Rectal smooth muscle tissue (tissue), 1 donor: ENCODE measurements at regions not wholly inside any gene's neighbourhood (a gene's known extent, or its start where the extent isn't known, plus 50 kb on each side); places are given as distances from the start of the nearest gene placed in this dataset.
"Not testable (repeated sequence)": the region's sequence is repeated elsewhere in the genome, so short reads cannot be mapped to it uniquely, and the experiment has no call there.

Experiments used
- H3K27ac ChIP-seq: one replicate; pipeline ENCODE4 v1.7.0; 2013; ENCODE audit warnings: low read depth, low read length, inconsistent platforms
- H3K27me3 ChIP-seq: one replicate; pipeline ENCODE4 v1.7.0; 2013; ENCODE audit warnings: low read length; ENCODE audit not compliant: control insufficient read depth, insufficient read depth
- H3K36me3 ChIP-seq: one replicate; pipeline ENCODE4 v1.7.0; 2013; ENCODE audit warnings: low read length; ENCODE audit not compliant: control insufficient read depth, insufficient read depth
- H3K4me1 ChIP-seq: one replicate; pipeline ENCODE4 v1.7.0; 2013; ENCODE audit warnings: low read length; ENCODE audit not compliant: control insufficient read depth, insufficient read depth
- H3K4me3 ChIP-seq: one replicate; pipeline ENCODE4 v1.7.0; 2013; ENCODE audit warnings: low read length
- H3K9ac ChIP-seq: one replicate; pipeline ENCODE4 v1.7.0; 2013; ENCODE audit warnings: low read length

DNA sequence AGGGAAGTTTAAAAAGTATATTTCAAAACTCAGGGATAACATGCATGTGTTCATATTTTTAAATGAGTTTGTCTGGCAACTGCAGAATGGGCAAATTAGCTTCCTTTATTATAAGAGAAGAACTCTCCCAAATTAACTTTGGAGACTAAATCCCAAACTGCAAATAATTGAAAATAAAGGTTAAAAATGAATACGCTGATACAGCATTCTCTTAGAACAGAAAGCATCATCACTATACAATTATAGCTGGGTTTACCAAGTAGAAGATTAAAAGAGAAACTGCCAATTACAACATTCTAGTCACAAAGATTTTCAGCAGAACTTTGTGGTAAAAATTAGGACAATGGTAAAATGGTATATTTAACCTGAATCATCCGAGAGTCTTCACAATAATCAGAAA lies 73.3 kb downstream of the OLFM4 start:
- H3K4me1 ChIP-seq: no peaks in the 10 kb centered on the region
- no peak overlapping the region for H3K27ac ChIP-seq

DNA sequence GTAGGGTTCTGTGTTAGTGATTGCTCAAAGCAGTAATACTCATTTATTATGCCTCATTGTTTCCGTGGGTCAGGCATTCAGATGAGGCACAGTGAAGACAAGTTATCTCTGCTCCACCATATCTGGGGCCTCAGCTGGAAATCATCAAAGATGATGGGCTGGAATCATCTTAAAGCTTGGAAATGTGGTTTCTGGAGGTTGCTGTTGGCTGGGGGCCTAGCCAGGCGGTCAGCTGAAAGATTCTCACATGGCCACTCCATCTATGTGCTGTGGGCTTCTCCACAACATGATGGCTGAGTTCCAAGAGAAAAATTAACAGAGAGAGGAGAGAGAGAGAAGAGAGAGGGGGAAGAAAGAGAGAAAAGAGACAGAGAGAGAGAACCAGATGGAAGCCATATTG lies 75.5 kb downstream of the OLFM4 start:
- Histone ChIP-seq H3K4me1 (no peaks in the 10 kb centered on the region), H3K4me3 (no peak overlapping the region), H3K27me3 (no peaks in the 10 kb centered on the region), H3K27ac (no peak overlapping the region), H3K9ac (no peak overlapping the region), H3K36me3 (no peaks in the 10 kb centered on the region)

More for the DNA sequence above, 73.3 kb downstream of the OLFM4 start:
- H3K36me3 ChIP-seq: no peaks in the 10 kb centered on the region
- no peak overlapping the region for H3K9ac ChIP-seq
- no peaks in the 10 kb centered on the region for H3K27me3 ChIP-seq
- no peak overlapping the region for H3K4me3 ChIP-seq

DNA sequence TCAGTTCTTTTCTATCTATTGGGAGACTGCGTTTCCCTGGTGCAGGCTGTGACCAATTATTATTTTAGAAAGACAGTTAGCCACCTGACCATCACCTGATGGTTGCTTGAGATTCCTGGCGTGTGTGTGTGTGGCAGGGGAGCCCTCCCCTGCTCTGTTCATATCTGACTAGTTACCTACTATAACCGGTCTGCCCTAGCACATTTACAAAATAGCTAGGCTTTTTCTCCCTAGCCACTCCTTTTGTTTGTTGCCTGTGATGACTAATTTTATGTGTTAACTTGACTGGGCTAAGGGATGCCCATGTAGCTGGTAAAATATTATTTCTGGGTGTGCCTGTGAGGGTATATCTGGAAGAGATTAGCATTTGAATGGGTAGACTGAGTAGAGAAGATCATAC lies 76.9 kb downstream of the OLFM4 start:
- no peaks in the 10 kb centered on the region for H3K4me1 ChIP-seq
- H3K27me3 ChIP-seq: no peaks in the 10 kb centered on the region
- H3K9ac ChIP-seq: no peak overlapping the region

DNA sequence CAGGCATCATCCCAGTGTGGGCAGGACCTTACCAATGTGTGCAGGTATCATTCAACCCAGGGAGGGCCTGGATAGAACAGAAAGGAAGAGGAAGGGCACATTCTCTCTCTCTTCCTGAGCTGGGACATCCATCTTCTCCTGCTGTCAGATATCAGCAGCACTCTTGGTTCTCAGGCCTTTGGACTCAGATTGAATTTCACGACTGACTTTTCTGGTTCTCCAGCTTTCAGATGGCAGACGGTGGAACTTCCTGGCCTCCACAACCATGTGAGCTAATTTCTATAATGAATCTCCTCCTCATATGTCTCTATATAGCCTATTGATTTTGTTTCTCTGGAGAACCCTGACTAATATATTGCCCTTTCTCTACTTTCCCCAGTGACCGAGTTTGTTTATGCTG lies 77.3 kb downstream of the OLFM4 start:
- Histone ChIP-seq H3K4me1 (no peaks in the 10 kb centered on the region), H3K36me3 (no peaks in the 10 kb centered on the region), H3K27ac (no peak overlapping the region), H3K27me3 (no peaks in the 10 kb centered on the region), H3K9ac (no peak overlapping the region), H3K4me3 (no peak overlapping the region)

More for the DNA sequence above, 76.9 kb downstream of the OLFM4 start:
- no peak overlapping the region for H3K4me3 ChIP-seq
- H3K27ac ChIP-seq: no peak overlapping the region
- H3K36me3 ChIP-seq: no peaks in the 10 kb centered on the region

DNA sequence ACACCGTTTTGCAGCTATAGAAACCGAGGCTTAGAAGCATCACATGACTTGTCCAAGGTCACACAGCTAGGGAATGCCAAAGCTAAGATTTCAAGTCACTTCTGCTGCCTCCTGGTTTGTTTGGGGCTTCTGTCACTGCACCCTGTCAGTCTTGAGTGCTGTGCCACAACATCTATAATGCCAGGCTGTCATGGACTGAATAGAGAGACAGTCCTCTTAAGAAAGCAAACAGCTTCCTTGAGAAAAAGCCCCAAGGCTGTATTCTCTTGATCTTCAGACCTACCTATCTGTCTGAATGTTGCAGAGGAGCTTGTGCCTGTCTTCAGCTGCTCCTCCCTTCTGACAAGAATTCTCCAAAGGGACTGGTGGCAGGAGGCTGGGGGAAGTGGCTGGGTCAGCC lies 81.6 kb downstream of the OLFM4 start:
- Histone ChIP-seq H3K4me3 (no peak overlapping the region), H3K36me3 (no peaks in the 10 kb centered on the region), H3K9ac (no peak overlapping the region), H3K4me1 (no peaks in the 10 kb centered on the region), H3K27ac (no peak overlapping the region), H3K27me3 (no peaks in the 10 kb centered on the region)

DNA sequence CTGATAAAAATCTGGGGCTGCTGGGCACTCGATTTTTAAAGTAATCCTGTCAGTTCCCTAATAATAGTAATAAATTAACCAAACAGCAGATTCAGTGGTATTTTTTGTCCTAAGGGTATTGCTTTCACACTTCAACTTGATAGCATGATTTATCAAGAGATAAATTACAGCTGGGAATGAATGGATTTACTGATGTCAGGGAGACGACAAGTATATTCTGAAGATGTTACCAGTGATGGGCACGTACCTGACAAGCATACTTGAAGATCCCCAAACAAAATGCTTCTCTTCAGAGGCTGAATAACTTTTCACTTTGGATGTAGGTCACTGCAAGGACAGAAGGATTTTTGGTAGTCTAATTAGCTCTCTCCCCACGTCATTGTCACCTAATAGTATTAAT lies 82.0 kb downstream of the OLFM4 start:
- Histone ChIP-seq H3K36me3 (no peaks in the 10 kb centered on the region), H3K27me3 (no peaks in the 10 kb centered on the region), H3K9ac (no peak overlapping the region), H3K4me3 (no peak overlapping the region), H3K27ac (no peak overlapping the region), H3K4me1 (no peaks in the 10 kb centered on the region)

DNA sequence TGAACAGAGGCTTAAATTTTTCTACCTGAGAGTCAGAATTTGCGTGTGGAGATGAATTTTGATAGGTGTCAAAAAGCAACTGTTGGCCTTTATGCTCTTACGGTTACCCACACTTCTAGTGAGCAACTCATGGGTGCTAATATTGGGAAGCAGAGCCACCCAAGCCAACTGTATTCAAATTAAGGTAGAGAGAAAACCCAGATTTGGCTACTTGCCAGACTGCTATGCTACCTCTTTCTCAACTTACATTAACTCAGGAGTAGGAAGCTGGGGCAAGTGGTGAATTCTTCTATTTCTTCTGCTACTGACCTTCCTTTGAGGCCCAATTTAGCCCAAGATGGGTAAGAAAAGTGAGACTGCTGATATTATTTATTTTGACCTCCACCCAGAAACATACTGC lies 83.9 kb downstream of the OLFM4 start:
- H3K27ac ChIP-seq: no peak overlapping the region
- no peaks in the 10 kb centered on the region for H3K36me3 ChIP-seq
- H3K4me3 ChIP-seq: no peak overlapping the region
- H3K4me1 ChIP-seq: no peaks in the 10 kb centered on the region
- no peak overlapping the region for H3K9ac ChIP-seq
- H3K27me3 ChIP-seq: no peaks in the 10 kb centered on the region

DNA sequence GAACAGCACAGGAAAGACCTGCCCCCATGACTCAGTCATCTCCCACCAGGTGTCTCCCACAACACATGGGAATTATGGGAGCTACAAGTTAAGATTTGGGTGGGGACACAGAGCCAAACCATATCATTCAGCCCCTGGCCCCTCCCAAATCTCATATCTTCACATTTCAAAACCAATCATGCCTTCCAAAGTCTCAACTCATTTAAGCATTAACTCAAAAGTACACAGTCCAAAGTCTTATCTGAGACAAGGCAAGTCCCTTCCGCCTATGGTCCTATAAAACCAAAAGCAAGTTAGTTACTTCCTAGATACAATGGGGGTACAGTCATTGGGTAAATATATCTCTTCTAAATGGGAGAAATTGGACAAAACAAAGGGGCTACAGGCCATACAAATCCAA lies 88.4 kb downstream of the OLFM4 start:
- H3K27ac ChIP-seq, H3K4me1 ChIP-seq, H3K9ac ChIP-seq, H3K4me3 ChIP-seq, H3K36me3 ChIP-seq, H3K27me3 ChIP-seq: not testable (repeated sequence)

DNA sequence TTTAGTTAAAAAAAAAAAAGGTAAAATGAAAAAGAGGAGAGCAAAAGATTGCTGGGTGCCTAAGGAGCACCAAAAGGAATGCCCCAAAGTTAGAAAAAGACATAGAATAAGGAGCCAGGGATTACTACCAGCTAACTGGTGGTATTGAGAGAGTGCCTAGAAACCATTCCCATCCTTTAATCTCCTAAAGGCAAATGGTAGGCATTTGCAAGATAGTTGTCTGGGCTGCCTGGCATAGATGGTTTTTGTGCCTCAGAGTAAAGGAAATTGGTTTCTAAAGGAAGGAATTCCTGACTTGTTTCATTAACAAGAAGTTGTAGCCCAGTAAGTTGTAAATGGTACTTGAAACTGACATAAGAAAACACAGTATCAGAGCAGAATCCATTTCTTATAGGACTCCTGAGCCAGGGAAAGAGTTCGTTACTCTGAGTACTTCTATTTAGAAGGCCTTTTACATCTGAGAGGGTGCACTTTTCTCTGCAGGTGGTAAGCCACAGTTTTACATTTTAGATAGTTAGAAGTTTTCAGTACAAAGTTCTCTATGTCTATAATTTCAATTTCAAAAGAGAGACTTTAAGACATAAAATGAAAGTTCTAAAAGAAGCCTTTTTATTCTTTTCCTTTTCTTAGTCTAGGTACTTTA lies 92.6 kb downstream of the OLFM4 start:
- no peaks in the 10 kb centered on the region for H3K4me1 ChIP-seq
- no peaks in the 10 kb centered on the region for H3K36me3 ChIP-seq
- no peaks in the 10 kb centered on the region for H3K27me3 ChIP-seq
- H3K4me3 ChIP-seq: no peak overlapping the region
- no peak overlapping the region for H3K27ac ChIP-seq
- H3K9ac ChIP-seq: no peak overlapping the region

DNA sequence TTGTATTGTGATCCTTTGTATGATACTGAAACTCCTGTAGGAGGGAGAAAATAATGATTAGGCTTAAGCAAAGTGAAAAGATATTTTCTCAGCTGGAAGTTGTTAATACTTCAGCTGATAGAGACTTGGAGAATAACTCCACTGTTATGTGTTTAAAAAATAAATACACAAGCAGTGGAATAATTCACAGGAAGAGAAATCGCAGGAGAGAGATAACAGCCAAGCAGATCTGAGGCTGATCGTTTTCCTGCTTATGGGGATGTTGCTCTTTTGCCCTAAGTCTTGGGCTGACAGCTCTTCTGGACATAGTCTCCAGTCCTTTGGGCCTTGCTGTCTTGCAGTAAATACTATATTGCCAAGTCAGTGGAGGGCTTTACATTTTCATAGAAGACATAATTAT lies 93.3 kb downstream of the OLFM4 start:
- Histone ChIP-seq H3K27me3 (no peaks in the 10 kb centered on the region), H3K4me1 (no peaks in the 10 kb centered on the region), H3K4me3 (no peak overlapping the region), H3K27ac (no peak overlapping the region), H3K9ac (no peak overlapping the region), H3K36me3 (no peaks in the 10 kb centered on the region)

DNA sequence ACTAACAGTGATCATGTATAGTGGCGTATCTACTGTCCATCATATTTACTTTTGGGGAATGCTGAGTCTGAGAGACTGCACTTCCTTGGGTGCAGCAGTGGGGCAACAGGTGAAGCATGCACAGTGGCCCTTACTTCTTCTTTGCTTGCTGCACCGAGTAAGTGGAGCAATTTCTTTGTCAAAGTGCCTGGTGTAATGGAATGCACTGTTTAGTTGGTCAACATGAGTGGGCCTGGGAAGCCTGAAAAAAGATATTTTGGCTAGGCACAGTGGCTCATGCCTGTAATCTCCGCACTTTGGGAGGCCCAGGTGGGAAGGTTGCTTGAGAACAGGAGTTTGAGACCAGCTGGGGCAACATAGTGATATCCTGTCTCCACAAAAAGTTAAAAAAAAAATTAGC lies 94.9 kb downstream of the OLFM4 start:
- no peaks in the 10 kb centered on the region for H3K27me3 ChIP-seq
- no peak overlapping the region for H3K9ac ChIP-seq
- H3K36me3 ChIP-seq: no peaks in the 10 kb centered on the region
- no peaks in the 10 kb centered on the region for H3K4me1 ChIP-seq
- H3K27ac ChIP-seq: no peak overlapping the region
- no peak overlapping the region for H3K4me3 ChIP-seq

DNA sequence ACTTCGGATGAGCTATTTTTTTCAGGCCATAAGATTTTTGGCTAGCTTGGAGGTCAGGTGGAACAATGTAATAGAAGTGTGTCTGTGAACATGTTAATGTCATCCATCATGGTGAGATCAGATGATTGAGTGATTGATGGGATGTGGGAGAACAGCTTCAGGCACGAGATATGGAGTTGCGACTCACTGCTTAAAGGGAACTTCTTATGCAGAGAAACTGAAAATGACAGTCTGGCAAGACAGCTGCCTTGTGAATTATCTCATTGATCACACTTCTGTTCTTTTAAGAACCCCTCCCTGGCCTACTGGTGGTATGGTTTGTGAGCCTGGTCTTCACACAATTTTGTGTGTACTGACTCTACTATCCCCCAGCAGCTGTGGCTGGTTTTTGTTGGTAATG lies 96.0 kb downstream of the OLFM4 start:
- Histone ChIP-seq H3K27me3 (no peaks in the 10 kb centered on the region), H3K27ac (no peak overlapping the region), H3K4me1 (no peaks in the 10 kb centered on the region), H3K36me3 (no peaks in the 10 kb centered on the region), H3K4me3 (no peak overlapping the region), H3K9ac (no peak overlapping the region)

DNA sequence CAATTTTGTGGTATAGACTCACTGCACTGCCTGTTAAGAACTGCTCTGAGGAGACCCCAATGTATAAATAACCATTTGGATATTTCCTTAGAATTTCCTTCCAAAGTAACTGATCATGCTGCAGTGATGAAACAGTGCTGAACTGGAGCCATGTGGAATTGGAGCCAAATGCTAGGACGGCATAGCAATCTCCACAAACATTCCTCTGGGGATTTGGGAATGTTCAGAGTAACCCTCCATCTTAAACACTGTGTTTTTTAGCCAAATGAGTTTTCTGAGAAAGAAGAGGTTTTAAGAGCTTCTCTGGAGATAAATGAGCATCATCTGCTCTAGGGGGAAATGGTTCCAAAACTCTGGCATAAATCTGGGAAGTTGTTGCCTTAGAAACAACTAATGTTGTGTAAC lies 98.2 kb downstream of the OLFM4 start:
- Histone ChIP-seq H3K27ac (no peak overlapping the region), H3K4me1 (no peaks in the 10 kb centered on the region), H3K27me3 (no peaks in the 10 kb centered on the region), H3K36me3 (no peaks in the 10 kb centered on the region), H3K9ac (no peak overlapping the region), H3K4me3 (no peak overlapping the region)
